ENCODE measurements at regions not wholly inside any gene's neighbourhood (a gene's known extent, or its start where the extent isn't known, plus 50 kb on each side); places are given as distances from the start of the nearest gene placed in this dataset.

DNA sequence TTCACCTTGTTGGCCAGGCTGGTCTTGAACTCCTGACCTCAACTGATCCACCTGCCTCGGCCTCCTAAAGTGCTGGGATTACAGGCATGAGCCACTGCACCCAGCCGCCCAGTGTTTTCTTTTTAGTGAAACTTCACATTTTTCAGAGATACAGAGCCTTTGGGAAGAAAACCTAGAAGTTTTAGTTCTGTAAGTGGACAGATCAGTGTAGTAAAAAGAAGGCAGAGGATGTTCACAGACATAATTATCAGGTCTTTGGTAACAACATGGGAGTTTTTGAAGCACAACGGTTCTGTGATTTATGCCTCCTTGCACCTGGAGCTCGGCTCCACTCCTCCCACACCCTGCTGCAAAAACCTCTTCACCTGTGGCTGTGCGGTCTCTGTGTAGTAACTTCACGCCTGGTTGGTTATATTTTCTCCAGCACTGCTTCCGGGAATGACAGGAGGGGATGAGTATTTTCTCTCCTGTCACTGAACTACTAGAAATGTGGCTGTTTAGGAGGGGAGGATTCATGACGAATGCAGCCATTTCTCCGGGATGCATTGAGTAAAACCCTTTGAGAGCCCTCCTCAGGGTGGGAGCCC, 67.0 kb downstream of the ARF6 start:
- TF ChIP-seq, protein P1, sequence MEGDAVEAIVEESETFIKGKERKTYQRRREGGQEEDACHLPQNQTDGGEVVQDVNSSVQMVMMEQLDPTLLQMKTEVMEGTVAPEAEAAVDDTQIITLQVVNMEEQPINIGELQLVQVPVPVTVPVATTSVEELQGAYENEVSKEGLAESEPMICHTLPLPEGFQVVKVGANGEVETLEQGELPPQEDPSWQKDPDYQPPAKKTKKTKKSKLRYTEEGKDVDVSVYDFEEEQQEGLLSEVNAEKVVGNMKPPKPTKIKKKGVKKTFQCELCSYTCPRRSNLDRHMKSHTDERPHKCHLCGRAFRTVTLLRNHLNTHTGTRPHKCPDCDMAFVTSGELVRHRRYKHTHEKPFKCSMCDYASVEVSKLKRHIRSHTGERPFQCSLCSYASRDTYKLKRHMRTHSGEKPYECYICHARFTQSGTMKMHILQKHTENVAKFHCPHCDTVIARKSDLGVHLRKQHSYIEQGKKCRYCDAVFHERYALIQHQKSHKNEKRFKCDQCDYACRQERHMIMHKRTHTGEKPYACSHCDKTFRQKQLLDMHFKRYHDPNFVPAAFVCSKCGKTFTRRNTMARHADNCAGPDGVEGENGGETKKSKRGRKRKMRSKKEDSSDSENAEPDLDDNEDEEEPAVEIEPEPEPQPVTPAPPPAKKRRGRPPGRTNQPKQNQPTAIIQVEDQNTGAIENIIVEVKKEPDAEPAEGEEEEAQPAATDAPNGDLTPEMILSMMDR (IDR thresholded peaks at IDR 0.05) = no peak
- no peak for TF ChIP-seq POLR2A (IDR thresholded peaks at IDR 0.05; ENCODE audit: low read length)
- no peak for TF ChIP-seq RFX5 (IDR thresholded peaks at IDR 0.05)
- no peak for TF ChIP-seq CEBPB (IDR thresholded peaks at IDR 0.05)
- no peak for TF ChIP-seq RCOR1 (IDR thresholded peaks at IDR 0.05; ENCODE audit: low read depth, low read length)
- TF ChIP-seq ZSCAN20 (CRISPR knock-in tag; IDR thresholded peaks at IDR 0.05) = no peak
- TF ChIP-seq, protein P2, sequence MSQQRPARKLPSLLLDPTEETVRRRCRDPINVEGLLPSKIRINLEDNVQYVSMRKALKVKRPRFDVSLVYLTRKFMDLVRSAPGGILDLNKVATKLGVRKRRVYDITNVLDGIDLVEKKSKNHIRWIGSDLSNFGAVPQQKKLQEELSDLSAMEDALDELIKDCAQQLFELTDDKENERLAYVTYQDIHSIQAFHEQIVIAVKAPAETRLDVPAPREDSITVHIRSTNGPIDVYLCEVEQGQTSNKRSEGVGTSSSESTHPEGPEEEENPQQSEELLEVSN (IDR thresholded peaks at IDR 0.05; ENCODE audit: borderline replicate concordance, low read depth) = no peak
- TF ChIP-seq, protein P3, sequence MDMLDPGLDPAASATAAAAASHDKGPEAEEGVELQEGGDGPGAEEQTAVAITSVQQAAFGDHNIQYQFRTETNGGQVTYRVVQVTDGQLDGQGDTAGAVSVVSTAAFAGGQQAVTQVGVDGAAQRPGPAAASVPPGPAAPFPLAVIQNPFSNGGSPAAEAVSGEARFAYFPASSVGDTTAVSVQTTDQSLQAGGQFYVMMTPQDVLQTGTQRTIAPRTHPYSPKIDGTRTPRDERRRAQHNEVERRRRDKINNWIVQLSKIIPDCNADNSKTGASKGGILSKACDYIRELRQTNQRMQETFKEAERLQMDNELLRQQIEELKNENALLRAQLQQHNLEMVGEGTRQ (IDR thresholded peaks at IDR 0.05) = no peak
- TF ChIP-seq NR3C1 (IDR thresholded peaks at IDR 0.05) = no peak
- TF ChIP-seq, protein P4, sequence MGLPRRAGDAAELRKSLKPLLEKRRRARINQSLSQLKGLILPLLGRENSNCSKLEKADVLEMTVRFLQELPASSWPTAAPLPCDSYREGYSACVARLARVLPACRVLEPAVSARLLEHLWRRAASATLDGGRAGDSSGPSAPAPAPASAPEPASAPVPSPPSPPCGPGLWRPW (IDR thresholded peaks at IDR 0.05) = no peak
- TF ChIP-seq CHD4 (IDR thresholded peaks at IDR 0.05; ENCODE audit: borderline replicate concordance) = no peak
- no peak for TF ChIP-seq MYC (IDR thresholded peaks at IDR 0.05; ENCODE audit: borderline replicate concordance, low read length)
- TF ChIP-seq BHLHE40 (IDR thresholded peaks at IDR 0.05; ENCODE audit: low read depth, low read length) = no peak

Data from A549 (cell line).